CD4-positive, alpha-beta T cell treated with Interleukin-4 for 1 hour (primary cell): ENCODE measurements at regions not wholly inside any gene's neighbourhood (a gene's known extent, or its start where the extent isn't known, plus 50 kb on each side); places are given as distances from the start of the nearest gene placed in this dataset.
"Not testable (repeated sequence)": the region's sequence is repeated elsewhere in the genome, so short reads cannot be mapped to it uniquely, and the experiment has no call there.

Experiments
- DNase-seq, 2 donors: peaks; one replicate each; pipeline ENCODE4 v3.0.0-alpha.2; 2020 to 2022

GRCh38 chr7:114173170-114173890 lies 241.3 kb upstream of the FOXP2 start:
- no peak for DNase-seq

GRCh38 chr7:114169389-114169788 lies 245.2 kb upstream of the FOXP2 start:
- not testable (repeated sequence) for DNase-seq

- DNase-seq, result no peak
These were observed 242.1 kb upstream of the PPP1R3A start for GRCh38 chr7:114160925-114161324.

- DNase-seq, result no peak
These were observed 240.0 kb upstream of the PPP1R3A start for GRCh38 chr7:114158854-114159253.

- DNase-seq, result no peak
These were observed 239.5 kb upstream of the PPP1R3A start for GRCh38 chr7:114158275-114158674.

- no peak for DNase-seq
These were observed 237.4 kb upstream of the PPP1R3A start for GRCh38 chr7:114156178-114156577.

- no peak for DNase-seq
These were observed 236.6 kb upstream of the PPP1R3A start for GRCh38 chr7:114155116-114156110.

- DNase-seq, result no peak
These were observed 234.9 kb upstream of the PPP1R3A start for GRCh38 chr7:114153700-114154099.

GRCh38 chr7:114152314-114152938 lies 233.6 kb upstream of the PPP1R3A start:
- no peak for DNase-seq

GRCh38 chr7:114151777-114152176 lies 233.0 kb upstream of the PPP1R3A start:
- no peak for DNase-seq

- no peak for DNase-seq
These were observed 231.9 kb upstream of the PPP1R3A start for GRCh38 chr7:114150689-114151088.

GRCh38 chr7:114148779-114149178 lies 230.0 kb upstream of the PPP1R3A start:
- no peak for DNase-seq

- DNase-seq, result no peak
These were observed 222.6 kb upstream of the PPP1R3A start for GRCh38 chr7:114141415-114141814.

- no peak for DNase-seq
These were observed 221.8 kb upstream of the PPP1R3A start for GRCh38 chr7:114140561-114140960.

- DNase-seq, result not testable (repeated sequence)
These were observed 220.9 kb upstream of the PPP1R3A start for GRCh38 chr7:114139690-114140089.

GRCh38 chr7:114138587-114138986 lies 219.8 kb upstream of the PPP1R3A start:
- no peak for DNase-seq

GRCh38 chr7:114133717-114134116 lies 214.9 kb upstream of the PPP1R3A start:
- no peak for DNase-seq

GRCh38 chr7:114130866-114131265 lies 212.1 kb upstream of the PPP1R3A start:
- DNase-seq, result no peak

- DNase-seq, result no peak
These were observed 210.1 kb upstream of the PPP1R3A start for GRCh38 chr7:114128880-114129279.

GRCh38 chr7:114126095-114126494 lies 207.3 kb upstream of the PPP1R3A start:
- no peak for DNase-seq

GRCh38 chr7:114112806-114113205 lies 194.0 kb upstream of the PPP1R3A start:
- DNase-seq, result no peak

GRCh38 chr7:114110666-114111065 lies 191.9 kb upstream of the PPP1R3A start:
- no peak for DNase-seq

GRCh38 chr7:114109721-114110120 lies 190.9 kb upstream of the PPP1R3A start:
- DNase-seq, result no peak
